ENCODE measurements at regions not wholly inside any gene's neighbourhood (a gene's known extent, or its start where the extent isn't known, plus 50 kb on each side); places are given as distances from the start of the nearest gene placed in this dataset.

- H2AFZ ChIP-seq (ENCODE audit: low read length) = no peak overlapping the region
Observed at GRCh38 chr1:196088541-196088940, 519.7 kb downstream of the KCNT2 start.

DNA sequence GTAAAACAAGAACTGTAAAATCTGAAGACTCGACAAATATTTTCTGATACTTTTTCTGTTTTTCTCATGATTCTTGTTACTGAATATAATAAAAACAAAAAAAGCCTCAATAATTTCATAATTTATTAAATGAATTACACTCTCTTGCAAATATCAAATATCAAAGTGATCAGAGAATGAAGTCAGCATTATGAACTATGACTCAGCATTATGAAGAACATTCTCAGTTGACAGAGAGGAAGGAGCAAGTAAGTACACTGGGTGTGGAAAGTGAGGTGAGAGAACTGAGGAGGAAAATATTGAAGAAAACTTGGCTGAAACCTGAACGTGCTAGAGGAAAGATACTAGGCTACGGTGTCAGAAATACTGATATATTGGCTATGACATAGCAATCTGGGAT, 529.5 kb downstream of the KCNT2 start:
- Histone ChIP-seq H2AFZ (ENCODE audit: low read length) (no peak overlapping the region), H3K9me2 (ENCODE audit: low read depth, low read length) (no peaks in the 10 kb centered on the region), H3K4me2 (ENCODE audit: low read length) (no peak overlapping the region)

More at GRCh38 chr1:196088541-196088940, 519.7 kb downstream of the KCNT2 start:
- TF ChIP-seq, protein P1, sequence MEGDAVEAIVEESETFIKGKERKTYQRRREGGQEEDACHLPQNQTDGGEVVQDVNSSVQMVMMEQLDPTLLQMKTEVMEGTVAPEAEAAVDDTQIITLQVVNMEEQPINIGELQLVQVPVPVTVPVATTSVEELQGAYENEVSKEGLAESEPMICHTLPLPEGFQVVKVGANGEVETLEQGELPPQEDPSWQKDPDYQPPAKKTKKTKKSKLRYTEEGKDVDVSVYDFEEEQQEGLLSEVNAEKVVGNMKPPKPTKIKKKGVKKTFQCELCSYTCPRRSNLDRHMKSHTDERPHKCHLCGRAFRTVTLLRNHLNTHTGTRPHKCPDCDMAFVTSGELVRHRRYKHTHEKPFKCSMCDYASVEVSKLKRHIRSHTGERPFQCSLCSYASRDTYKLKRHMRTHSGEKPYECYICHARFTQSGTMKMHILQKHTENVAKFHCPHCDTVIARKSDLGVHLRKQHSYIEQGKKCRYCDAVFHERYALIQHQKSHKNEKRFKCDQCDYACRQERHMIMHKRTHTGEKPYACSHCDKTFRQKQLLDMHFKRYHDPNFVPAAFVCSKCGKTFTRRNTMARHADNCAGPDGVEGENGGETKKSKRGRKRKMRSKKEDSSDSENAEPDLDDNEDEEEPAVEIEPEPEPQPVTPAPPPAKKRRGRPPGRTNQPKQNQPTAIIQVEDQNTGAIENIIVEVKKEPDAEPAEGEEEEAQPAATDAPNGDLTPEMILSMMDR (IDR thresholded peaks at IDR 0.05; ENCODE audit: low read length) = no peak
- no peak for TF ChIP-seq EZH2 (IDR thresholded peaks at IDR 0.05; ENCODE audit: borderline replicate concordance, low read length)
- no peaks in the 10 kb centered on the region for H4K20me1 ChIP-seq (ENCODE audit: insufficient read depth, low read length)
- no peaks in the 10 kb centered on the region for H3K4me1 ChIP-seq (ENCODE audit: insufficient read depth, low read length, severe bottlenecking)
- H3F3A ChIP-seq (ENCODE audit: insufficient read depth, low read length) = no peaks in the 10 kb centered on the region
- H3K4me3 ChIP-seq (ENCODE audit: low read depth, low read length, poor library complexity, severe bottlenecking) = no peak overlapping the region
- no peaks in the 10 kb centered on the region for H3K36me3 ChIP-seq (ENCODE audit: insufficient read depth, low read length)
- H3K79me2 ChIP-seq (ENCODE audit: insufficient read depth, low read length) = no peaks in the 10 kb centered on the region
- no peak overlapping the region for H3K27ac ChIP-seq (ENCODE audit: low read depth, low read length, poor library complexity, severe bottlenecking)
- H3K9me3 ChIP-seq (ENCODE audit: low read length) = no peaks in the 10 kb centered on the region
- H3K27me3 ChIP-seq (ENCODE audit: insufficient read depth, low read length) = no peaks in the 10 kb centered on the region
- no peak overlapping the region for H3K4me2 ChIP-seq (ENCODE audit: low read length)
- H3K9me2 ChIP-seq (ENCODE audit: low read depth, low read length) = no peaks in the 10 kb centered on the region
- H3K9ac ChIP-seq (ENCODE audit: low read length) = no peak overlapping the region

GRCh38 chr1:196075621-196076020, 532.6 kb downstream of the KCNT2 start:
- no peaks in the 10 kb centered on the region for H3F3A ChIP-seq (ENCODE audit: insufficient read depth, low read length)
- H3K27ac ChIP-seq (ENCODE audit: low read depth, low read length, poor library complexity, severe bottlenecking) = no peak overlapping the region
- H3K4me2 ChIP-seq (ENCODE audit: low read length) = no peak overlapping the region
- H3K4me1 ChIP-seq (ENCODE audit: insufficient read depth, low read length, severe bottlenecking) = no peaks in the 10 kb centered on the region
- H3K79me2 ChIP-seq (ENCODE audit: insufficient read depth, low read length) = no peaks in the 10 kb centered on the region
- H3K36me3 ChIP-seq (ENCODE audit: insufficient read depth, low read length) = no peaks in the 10 kb centered on the region
- H3K9me2 ChIP-seq (ENCODE audit: low read depth, low read length) = no peaks in the 10 kb centered on the region
- H3K27me3 ChIP-seq (ENCODE audit: insufficient read depth, low read length) = no peaks in the 10 kb centered on the region
- no peak overlapping the region for H3K9ac ChIP-seq (ENCODE audit: low read length)
- no peaks in the 10 kb centered on the region for H4K20me1 ChIP-seq (ENCODE audit: insufficient read depth, low read length)
- no peaks in the 10 kb centered on the region for H3K9me3 ChIP-seq (ENCODE audit: low read length)
- TF ChIP-seq, protein P1 (IDR thresholded peaks at IDR 0.05; ENCODE audit: low read length) = no peak
- no peak overlapping the region for H2AFZ ChIP-seq (ENCODE audit: low read length)
- H3K4me3 ChIP-seq (ENCODE audit: low read depth, low read length, poor library complexity, severe bottlenecking) = no peak overlapping the region

More for the DNA sequence above, 529.5 kb downstream of the KCNT2 start:
- Histone ChIP-seq H3K27me3 (ENCODE audit: insufficient read depth, low read length) (no peaks in the 10 kb centered on the region), H3K9ac (ENCODE audit: low read length) (no peak overlapping the region), H3K27ac (ENCODE audit: low read depth, low read length, poor library complexity, severe bottlenecking) (no peak overlapping the region), H4K20me1 (ENCODE audit: insufficient read depth, low read length) (no peaks in the 10 kb centered on the region), H3K9me3 (ENCODE audit: low read length) (no peaks in the 10 kb centered on the region), H3K4me3 (ENCODE audit: low read depth, low read length, poor library complexity, severe bottlenecking) (no peak overlapping the region), H3K36me3 (ENCODE audit: insufficient read depth, low read length) (no peaks in the 10 kb centered on the region), H3K4me1 (ENCODE audit: insufficient read depth, low read length, severe bottlenecking) (no peaks in the 10 kb centered on the region), H3K79me2 (ENCODE audit: insufficient read depth, low read length) (no peaks in the 10 kb centered on the region), H3F3A (ENCODE audit: insufficient read depth, low read length) (no peaks in the 10 kb centered on the region)
- TF ChIP-seq, protein P1 (IDR thresholded peaks at IDR 0.05; ENCODE audit: low read length) = no peak
- TF ChIP-seq EZH2 (IDR thresholded peaks at IDR 0.05; ENCODE audit: borderline replicate concordance, low read length) = no peak
